KMS-11 (cell line): ENCODE measurements at regions not wholly inside any gene's neighbourhood (a gene's known extent, or its start where the extent isn't known, plus 50 kb on each side); places are given as distances from the start of the nearest gene placed in this dataset.

ENCODE experiments used
- H2AFZ ChIP-seq: fragments of 200-600 bp; sonication (generic); 2 replicates; pipeline ENCODE4 v1.6.1; 2016; ENCODE audit warnings: antibody characterized with exemption, mixed run types, low read depth
- H3K27ac ChIP-seq: fragments of 200-600 bp; sonication (generic); 2 replicates; pipeline ENCODE4 v1.6.1; 2016; ENCODE audit warnings: mild to moderate bottlenecking, mixed run types
- H3K27me3 ChIP-seq: fragments of 200-600 bp; sonication (generic); 2 replicates; pipeline ENCODE4 v1.6.1; 2017; ENCODE audit warnings: mild to moderate bottlenecking, low read depth, mixed run types, moderate library complexity; ENCODE audit not compliant: insufficient read depth
- H3K36me3 ChIP-seq: fragments of 200-600 bp; sonication (generic); 2 replicates; pipeline ENCODE4 v1.6.1; 2017; ENCODE audit warnings: mild to moderate bottlenecking, mixed run types; ENCODE audit not compliant: insufficient read depth
- H3K4me1 ChIP-seq: fragments of 200-600 bp; sonication (generic); 2 replicates; pipeline ENCODE4 v1.6.1; 2016; ENCODE audit warnings: mild to moderate bottlenecking, low read depth, mixed run types; ENCODE audit not compliant: poor library complexity, severe bottlenecking
- H3K4me2 ChIP-seq: fragments of 200-600 bp; sonication (generic); 2 replicates; pipeline ENCODE4 v1.7.0; 2016; ENCODE audit warnings: mild to moderate bottlenecking, mixed run types
- H3K4me3 ChIP-seq: fragments of 200-600 bp; sonication (generic); IDR thresholded peaks from 2 replicates; pipeline ENCODE4 v1.6.1; 2017; ENCODE audit warnings: low read depth, low read length, mixed read lengths; ENCODE audit not compliant: insufficient read depth
- H3K79me2 ChIP-seq: fragments of 200-600 bp; sonication (generic); 2 replicates; pipeline ENCODE4 v1.6.1; 2016; ENCODE audit warnings: low read depth, mixed run types; ENCODE audit not compliant: insufficient read depth
- H3K9ac ChIP-seq: fragments of 200-600 bp; sonication (generic); 2 replicates; pipeline ENCODE4 v1.6.1; 2016; ENCODE audit warnings: mild to moderate bottlenecking, mixed run types
- H4K20me1 ChIP-seq: fragments of 200-600 bp; sonication (generic); 2 replicates; pipeline ENCODE4 v1.6.1; 2016; ENCODE audit warnings: mild to moderate bottlenecking, mixed run types; ENCODE audit not compliant: insufficient read depth
- CTCF ChIP-seq: fragments of 200-600 bp; sonication (generic); conservative IDR thresholded peaks from 2 replicates; pipeline ENCODE4 v1.6.1; 2017; ENCODE audit warnings: low read depth, mild to moderate bottlenecking, antibody characterized with exemption, low read length, moderate library complexity, mixed read lengths

GRCh38 chr17:73747221-73748002, 103.2 kb upstream of the SDK2 start:
- H3K36me3 ChIP-seq: no peaks in the 10 kb centered on the region
- H3K9ac ChIP-seq: no peak overlapping the region
- no peak overlapping the region for H3K4me2 ChIP-seq
- H3K4me1 ChIP-seq: no peaks in the 10 kb centered on the region
- no peak overlapping the region for H2AFZ ChIP-seq
- H3K4me3 ChIP-seq: no peak overlapping the region
- TF ChIP-seq CTCF: no peak
- no peak overlapping the region for H3K27ac ChIP-seq
- no peaks in the 10 kb centered on the region for H4K20me1 ChIP-seq
- H3K27me3 ChIP-seq: peaks cover 48% of the 10 kb centered on the region; the same call in 1 of the 2 replicates
- H3K79me2 ChIP-seq: no peaks in the 10 kb centered on the region

- no peak overlapping the region for H3K4me2 ChIP-seq
- H3K4me1 ChIP-seq: no peaks in the 10 kb centered on the region
- H3K79me2 ChIP-seq: no peaks in the 10 kb centered on the region
- no peak overlapping the region for H3K4me3 ChIP-seq
- H3K9ac ChIP-seq: no peak overlapping the region
- peaks cover 43% of the 10 kb centered on the region; the same call in 1 of the 2 replicates for H3K27me3 ChIP-seq
- no peak overlapping the region for H3K27ac ChIP-seq
- no peaks in the 10 kb centered on the region for H4K20me1 ChIP-seq
- TF ChIP-seq CTCF: no peak
- no peak overlapping the region for H2AFZ ChIP-seq
- no peaks in the 10 kb centered on the region for H3K36me3 ChIP-seq
These were observed 104.3 kb upstream of the SDK2 start for GRCh38 chr17:73748508-73748907.

- Histone ChIP-seq H3K4me1 (no peaks in the 10 kb centered on the region), H2AFZ (no peak overlapping the region), H4K20me1 (no peaks in the 10 kb centered on the region), H3K27ac (no peak overlapping the region), H3K9ac (no peak overlapping the region), H3K4me2 (no peak overlapping the region), H3K79me2 (no peaks in the 10 kb centered on the region), H3K36me3 (no peaks in the 10 kb centered on the region), H3K27me3 (peaks cover 43% of the 10 kb centered on the region; the same call in 1 of the 2 replicates), H3K4me3 (no peak overlapping the region)
- TF ChIP-seq CTCF: no peak
These were observed 105.1 kb upstream of the SDK2 start for GRCh38 chr17:73749337-73749823.

- H3K9ac ChIP-seq: no peak overlapping the region
- TF ChIP-seq CTCF: no peak
- no peak overlapping the region for H3K27ac ChIP-seq
- no peak overlapping the region for H3K4me2 ChIP-seq
- peaks cover 48% of the 10 kb centered on the region; the same call in 1 of the 2 replicates for H3K27me3 ChIP-seq
- no peaks in the 10 kb centered on the region for H4K20me1 ChIP-seq
- no peaks in the 10 kb centered on the region for H3K4me1 ChIP-seq
- H2AFZ ChIP-seq: no peak overlapping the region
- no peak overlapping the region for H3K4me3 ChIP-seq
- no peaks in the 10 kb centered on the region for H3K79me2 ChIP-seq
- no peaks in the 10 kb centered on the region for H3K36me3 ChIP-seq
These were observed 105.8 kb upstream of the SDK2 start for GRCh38 chr17:73749928-73750605.
